ENCODE measurements at regions not wholly inside any gene's neighbourhood (a gene's known extent, or its start where the extent isn't known, plus 50 kb on each side); places are given as distances from the start of the nearest gene placed in this dataset.

DNA sequence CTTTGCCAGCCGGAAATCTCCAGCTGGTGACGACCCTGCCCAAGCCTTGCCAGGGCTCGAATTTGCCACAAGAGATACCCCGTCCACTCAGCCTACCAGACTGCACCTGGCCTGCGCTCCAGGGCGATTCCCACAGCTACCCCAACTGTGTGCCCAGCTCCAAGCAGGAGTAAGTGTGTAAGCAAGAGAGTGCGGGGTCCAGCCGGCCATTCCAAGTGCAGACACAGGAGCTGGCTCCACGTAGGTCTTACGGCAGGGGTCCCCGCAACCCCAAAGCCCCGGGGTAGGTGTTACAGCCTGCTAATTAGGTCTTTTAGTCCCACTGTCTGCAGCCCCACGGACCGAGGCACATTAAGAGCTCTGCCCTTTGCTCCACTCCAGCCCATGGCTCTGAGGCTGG is 1305.2 kb downstream of the ARAP2 start:
- ATAC-seq = no peak
- TF ChIP-seq ISL1 (CRISPR knock-in tag; IDR thresholded peaks at IDR 0.05) (no peak), TCF4 (CRISPR knock-in tag; IDR thresholded peaks at IDR 0.05; ENCODE audit: borderline replicate concordance) (no peak), RARB (CRISPR knock-in tag; IDR thresholded peaks at IDR 0.05) (no peak), ZFP30 (CRISPR knock-in tag; IDR thresholded peaks at IDR 0.05) (no peak), CSDC2 (CRISPR knock-in tag; IDR thresholded peaks at IDR 0.05) (no peak), PPARA (CRISPR knock-in tag; IDR thresholded peaks at IDR 0.05; ENCODE audit: borderline replicate concordance) (no peak), ZNF70 (CRISPR knock-in tag; IDR thresholded peaks at IDR 0.05) (no peak), ZNF565 (CRISPR knock-in tag; conservative IDR thresholded peaks at IDR 0.05; ENCODE audit: low read depth) (no peak), GLIS3 (CRISPR knock-in tag; IDR thresholded peaks at IDR 0.05) (no peak), ZFP3 (CRISPR knock-in tag; IDR thresholded peaks at IDR 0.05) (no peak), OSR1 (CRISPR knock-in tag; IDR thresholded peaks at IDR 0.05) (no peak)
- TF ChIP-seq, protein P1, sequence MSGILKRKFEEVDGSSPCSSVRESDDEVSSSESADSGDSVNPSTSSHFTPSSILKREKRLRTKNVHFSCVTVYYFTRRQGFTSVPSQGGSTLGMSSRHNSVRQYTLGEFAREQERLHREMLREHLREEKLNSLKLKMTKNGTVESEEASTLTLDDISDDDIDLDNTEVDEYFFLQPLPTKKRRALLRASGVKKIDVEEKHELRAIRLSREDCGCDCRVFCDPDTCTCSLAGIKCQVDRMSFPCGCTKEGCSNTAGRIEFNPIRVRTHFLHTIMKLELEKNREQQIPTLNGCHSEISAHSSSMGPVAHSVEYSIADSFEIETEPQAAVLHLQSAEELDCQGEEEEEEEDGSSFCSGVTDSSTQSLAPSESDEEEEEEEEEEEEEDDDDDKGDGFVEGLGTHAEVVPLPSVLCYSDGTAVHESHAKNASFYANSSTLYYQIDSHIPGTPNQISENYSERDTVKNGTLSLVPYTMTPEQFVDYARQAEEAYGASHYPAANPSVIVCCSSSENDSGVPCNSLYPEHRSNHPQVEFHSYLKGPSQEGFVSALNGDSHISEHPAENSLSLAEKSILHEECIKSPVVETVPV (CRISPR knock-in tag; IDR thresholded peaks at IDR 0.05) = no peak

DNA sequence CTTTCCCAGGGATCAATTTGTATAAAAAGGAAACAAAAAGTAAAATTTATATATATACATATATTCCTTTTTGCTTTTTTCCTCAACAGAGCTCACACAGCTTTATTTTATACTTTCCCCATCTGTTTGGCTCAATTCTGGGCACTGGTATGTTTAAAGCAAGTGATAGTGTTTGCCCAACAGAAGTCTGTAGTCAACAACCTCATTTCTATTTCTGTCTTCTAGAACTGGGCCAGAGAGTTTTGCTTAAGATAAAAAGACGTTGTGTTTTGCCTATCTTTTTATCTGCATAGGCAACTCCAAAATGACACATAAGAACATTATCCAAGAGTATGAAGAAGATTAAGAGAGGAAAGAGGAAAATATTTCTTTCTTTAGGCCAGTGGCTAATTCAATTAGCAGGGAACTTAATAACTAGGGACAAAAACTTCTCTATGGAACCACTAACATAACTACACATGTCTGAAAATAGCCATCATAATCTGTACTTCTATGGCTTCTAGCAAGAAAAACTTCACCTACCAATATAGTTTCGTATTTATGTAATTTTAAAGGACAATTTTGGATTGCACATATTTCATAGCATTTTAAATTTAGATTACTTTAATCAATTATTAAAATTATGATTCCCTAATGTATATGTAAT is 1300.5 kb downstream of the ARAP2 start:
- TF ChIP-seq GLIS3 (CRISPR knock-in tag; IDR thresholded peaks at IDR 0.05) (no peak), ZFP3 (CRISPR knock-in tag; IDR thresholded peaks at IDR 0.05) (no peak), BACH2 (CRISPR knock-in tag; IDR thresholded peaks at IDR 0.05; ENCODE audit: borderline replicate concordance) (no peak), RARB (CRISPR knock-in tag; IDR thresholded peaks at IDR 0.05) (no peak), ZC3H10 (CRISPR knock-in tag; IDR thresholded peaks at IDR 0.05) (no peak), ZFP30 (CRISPR knock-in tag; IDR thresholded peaks at IDR 0.05) (no peak), CSDC2 (CRISPR knock-in tag; IDR thresholded peaks at IDR 0.05) (no peak), ZNF565 (CRISPR knock-in tag; conservative IDR thresholded peaks at IDR 0.05; ENCODE audit: low read depth) (no peak), ARNTL (CRISPR knock-in tag; IDR thresholded peaks at IDR 0.05; ENCODE audit: borderline replicate concordance, low read depth) (no peak)
- TF ChIP-seq, protein P2, sequence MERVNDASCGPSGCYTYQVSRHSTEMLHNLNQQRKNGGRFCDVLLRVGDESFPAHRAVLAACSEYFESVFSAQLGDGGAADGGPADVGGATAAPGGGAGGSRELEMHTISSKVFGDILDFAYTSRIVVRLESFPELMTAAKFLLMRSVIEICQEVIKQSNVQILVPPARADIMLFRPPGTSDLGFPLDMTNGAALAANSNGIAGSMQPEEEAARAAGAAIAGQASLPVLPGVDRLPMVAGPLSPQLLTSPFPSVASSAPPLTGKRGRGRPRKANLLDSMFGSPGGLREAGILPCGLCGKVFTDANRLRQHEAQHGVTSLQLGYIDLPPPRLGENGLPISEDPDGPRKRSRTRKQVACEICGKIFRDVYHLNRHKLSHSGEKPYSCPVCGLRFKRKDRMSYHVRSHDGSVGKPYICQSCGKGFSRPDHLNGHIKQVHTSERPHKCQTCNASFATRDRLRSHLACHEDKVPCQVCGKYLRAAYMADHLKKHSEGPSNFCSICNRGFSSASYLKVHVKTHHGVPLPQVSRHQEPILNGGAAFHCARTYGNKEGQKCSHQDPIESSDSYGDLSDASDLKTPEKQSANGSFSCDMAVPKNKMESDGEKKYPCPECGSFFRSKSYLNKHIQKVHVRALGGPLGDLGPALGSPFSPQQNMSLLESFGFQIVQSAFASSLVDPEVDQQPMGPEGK (CRISPR knock-in tag; IDR thresholded peaks at IDR 0.05; ENCODE audit: borderline replicate concordance) = no peak
- TF ChIP-seq, protein P3, sequence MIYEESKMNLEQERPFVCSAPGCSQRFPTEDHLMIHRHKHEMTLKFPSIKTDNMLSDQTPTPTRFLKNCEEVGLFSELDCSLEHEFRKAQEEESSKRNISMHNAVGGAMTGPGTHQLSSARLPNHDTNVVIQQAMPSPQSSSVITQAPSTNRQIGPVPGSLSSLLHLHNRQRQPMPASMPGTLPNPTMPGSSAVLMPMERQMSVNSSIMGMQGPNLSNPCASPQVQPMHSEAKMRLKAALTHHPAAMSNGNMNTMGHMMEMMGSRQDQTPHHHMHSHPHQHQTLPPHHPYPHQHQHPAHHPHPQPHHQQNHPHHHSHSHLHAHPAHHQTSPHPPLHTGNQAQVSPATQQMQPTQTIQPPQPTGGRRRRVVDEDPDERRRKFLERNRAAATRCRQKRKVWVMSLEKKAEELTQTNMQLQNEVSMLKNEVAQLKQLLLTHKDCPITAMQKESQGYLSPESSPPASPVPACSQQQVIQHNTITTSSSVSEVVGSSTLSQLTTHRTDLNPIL (CRISPR knock-in tag; IDR thresholded peaks at IDR 0.05; ENCODE audit: low read depth) = no peak
- TF ChIP-seq, protein P4, sequence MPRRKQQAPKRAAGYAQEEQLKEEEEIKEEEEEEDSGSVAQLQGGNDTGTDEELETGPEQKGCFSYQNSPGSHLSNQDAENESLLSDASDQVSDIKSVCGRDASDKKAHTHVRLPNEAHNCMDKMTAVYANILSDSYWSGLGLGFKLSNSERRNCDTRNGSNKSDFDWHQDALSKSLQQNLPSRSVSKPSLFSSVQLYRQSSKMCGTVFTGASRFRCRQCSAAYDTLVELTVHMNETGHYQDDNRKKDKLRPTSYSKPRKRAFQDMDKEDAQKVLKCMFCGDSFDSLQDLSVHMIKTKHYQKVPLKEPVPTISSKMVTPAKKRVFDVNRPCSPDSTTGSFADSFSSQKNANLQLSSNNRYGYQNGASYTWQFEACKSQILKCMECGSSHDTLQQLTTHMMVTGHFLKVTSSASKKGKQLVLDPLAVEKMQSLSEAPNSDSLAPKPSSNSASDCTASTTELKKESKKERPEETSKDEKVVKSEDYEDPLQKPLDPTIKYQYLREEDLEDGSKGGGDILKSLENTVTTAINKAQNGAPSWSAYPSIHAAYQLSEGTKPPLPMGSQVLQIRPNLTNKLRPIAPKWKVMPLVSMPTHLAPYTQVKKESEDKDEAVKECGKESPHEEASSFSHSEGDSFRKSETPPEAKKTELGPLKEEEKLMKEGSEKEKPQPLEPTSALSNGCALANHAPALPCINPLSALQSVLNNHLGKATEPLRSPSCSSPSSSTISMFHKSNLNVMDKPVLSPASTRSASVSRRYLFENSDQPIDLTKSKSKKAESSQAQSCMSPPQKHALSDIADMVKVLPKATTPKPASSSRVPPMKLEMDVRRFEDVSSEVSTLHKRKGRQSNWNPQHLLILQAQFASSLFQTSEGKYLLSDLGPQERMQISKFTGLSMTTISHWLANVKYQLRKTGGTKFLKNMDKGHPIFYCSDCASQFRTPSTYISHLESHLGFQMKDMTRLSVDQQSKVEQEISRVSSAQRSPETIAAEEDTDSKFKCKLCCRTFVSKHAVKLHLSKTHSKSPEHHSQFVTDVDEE (CRISPR knock-in tag; IDR thresholded peaks at IDR 0.05) = no peak
- ATAC-seq = no peak

DNA sequence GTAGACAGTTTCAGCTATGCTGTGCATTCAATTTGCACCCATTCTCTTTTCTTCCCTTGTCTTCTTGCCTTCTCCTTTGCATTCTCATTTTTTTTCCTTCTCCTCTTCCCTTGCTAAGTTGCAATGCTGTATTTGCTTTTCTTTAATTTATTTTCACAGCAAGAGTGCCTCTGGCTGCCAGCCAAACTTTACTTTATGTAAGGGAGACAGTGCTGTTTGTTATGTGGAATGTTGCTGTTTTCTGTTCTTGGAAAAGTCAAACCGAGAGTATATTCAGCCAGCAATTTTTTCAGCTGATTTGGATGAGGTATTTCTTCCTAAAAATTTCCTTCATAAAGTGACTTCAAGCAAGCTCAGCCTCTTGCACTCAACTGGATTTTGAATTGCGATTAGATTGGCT is 1293.4 kb downstream of the ARAP2 start:
- ATAC-seq = no peak
- TF ChIP-seq, protein P4 (CRISPR knock-in tag; IDR thresholded peaks at IDR 0.05) = no peak
- TF ChIP-seq TOX (CRISPR knock-in tag; IDR thresholded peaks at IDR 0.05; ENCODE audit: borderline replicate concordance) (no peak), ZNF565 (CRISPR knock-in tag; conservative IDR thresholded peaks at IDR 0.05; ENCODE audit: low read depth) (no peak), RARB (CRISPR knock-in tag; IDR thresholded peaks at IDR 0.05) (no peak), PPARA (CRISPR knock-in tag; IDR thresholded peaks at IDR 0.05; ENCODE audit: borderline replicate concordance) (no peak), OSR1 (CRISPR knock-in tag; IDR thresholded peaks at IDR 0.05) (no peak), ZNF8 (CRISPR knock-in tag; IDR thresholded peaks at IDR 0.05) (no peak), ISL1 (CRISPR knock-in tag; IDR thresholded peaks at IDR 0.05) (no peak), ZFP30 (CRISPR knock-in tag; IDR thresholded peaks at IDR 0.05) (no peak), ZNF70 (CRISPR knock-in tag; IDR thresholded peaks at IDR 0.05) (no peak), TCF4 (CRISPR knock-in tag; IDR thresholded peaks at IDR 0.05; ENCODE audit: borderline replicate concordance) (no peak), ZFP3 (CRISPR knock-in tag; IDR thresholded peaks at IDR 0.05) (no peak), ESRRG (CRISPR knock-in tag; IDR thresholded peaks at IDR 0.05) (no peak)
- TF ChIP-seq, protein P5, sequence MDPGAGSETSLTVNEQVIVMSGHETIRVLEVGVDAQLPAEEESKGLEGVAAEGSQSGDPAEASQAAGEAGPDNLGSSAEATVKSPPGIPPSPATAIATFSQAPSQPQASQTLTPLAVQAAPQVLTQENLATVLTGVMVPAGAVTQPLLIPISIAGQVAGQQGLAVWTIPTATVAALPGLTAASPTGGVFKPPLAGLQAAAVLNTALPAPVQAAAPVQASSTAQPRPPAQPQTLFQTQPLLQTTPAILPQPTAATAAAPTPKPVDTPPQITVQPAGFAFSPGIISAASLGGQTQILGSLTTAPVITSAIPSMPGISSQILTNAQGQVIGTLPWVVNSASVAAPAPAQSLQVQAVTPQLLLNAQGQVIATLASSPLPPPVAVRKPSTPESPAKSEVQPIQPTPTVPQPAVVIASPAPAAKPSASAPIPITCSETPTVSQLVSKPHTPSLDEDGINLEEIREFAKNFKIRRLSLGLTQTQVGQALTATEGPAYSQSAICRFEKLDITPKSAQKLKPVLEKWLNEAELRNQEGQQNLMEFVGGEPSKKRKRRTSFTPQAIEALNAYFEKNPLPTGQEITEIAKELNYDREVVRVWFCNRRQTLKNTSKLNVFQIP (CRISPR knock-in tag; IDR thresholded peaks at IDR 0.05; ENCODE audit: borderline replicate concordance, low read depth) = no peak
- TF ChIP-seq, protein P2 (CRISPR knock-in tag; IDR thresholded peaks at IDR 0.05; ENCODE audit: borderline replicate concordance) = no peak

Measured in SK-N-SH treated with all-trans-retinoic acid at 6 μM for 48 hours (cell line).